Stimulated activated effector memory CD8-positive, alpha-beta T cell treated with anti-CD3 and anti-CD28 coated beads, Interleukin-12 subunit alpha, Interleukin-12 subunit beta, amount 100 ng/mL, for 72 hours (primary cell): ENCODE measurements at regions not wholly inside any gene's neighbourhood (a gene's known extent, or its start where the extent isn't known, plus 50 kb on each side); places are given as distances from the start of the nearest gene placed in this dataset.

Source experiments
- ATAC-seq: fragments of 150-1000 bp; cut with Tn5 transposase; 2 replicates; pipeline ENCODE4 v1.10.0; 2021
- DNase-seq, 2 donors: peaks; one replicate each; pipeline ENCODE4 v3.0.0; 2021 to 2022; ENCODE audit warnings: low spot score in 2 of 2
- H3K27ac Mint-ChIP-seq: one replicate; pipeline ENCODE4 v1.8.0; 2022; ENCODE audit warnings: mild to moderate bottlenecking, mixed read lengths
- H3K36me3 Mint-ChIP-seq: one replicate; pipeline ENCODE4 v1.8.0; 2022; ENCODE audit warnings: mild to moderate bottlenecking, mixed read lengths
- H3K4me1 Mint-ChIP-seq: one replicate; pipeline ENCODE4 v1.8.0; 2022; ENCODE audit warnings: mixed read lengths
- H3K4me3 Mint-ChIP-seq: one replicate; pipeline ENCODE4 v1.8.0; 2022; ENCODE audit warnings: mild to moderate bottlenecking, mixed read lengths
- H3K9me3 Mint-ChIP-seq: one replicate; pipeline ENCODE4 v1.8.0; 2022; ENCODE audit warnings: mixed read lengths

DNA sequence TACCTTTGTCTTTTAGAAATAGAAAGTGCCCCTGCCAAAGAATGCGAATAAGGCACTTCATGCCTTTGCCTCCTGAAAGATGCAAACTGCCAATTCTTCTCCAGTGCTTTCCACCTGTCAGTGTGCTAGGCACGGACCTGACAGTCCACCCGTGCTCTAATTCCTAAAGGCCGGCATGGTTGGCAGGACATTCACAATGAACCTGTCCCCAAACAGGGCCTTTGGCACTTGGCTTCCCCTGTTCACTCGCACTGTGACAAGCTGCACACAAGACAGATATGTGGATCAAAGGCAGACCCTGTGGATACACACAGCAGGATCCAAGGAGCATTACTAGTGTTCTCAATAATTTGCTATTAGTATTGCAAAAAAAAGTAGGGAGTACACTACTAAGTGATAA is 505.7 kb upstream of the AGTR1 start:
- Mint-ChIP-seq H3K36me3 (no peaks in the 10 kb centered on the region), H3K4me1 (no peaks in the 10 kb centered on the region), H3K9me3 (peaks cover 2% of the 10 kb centered on the region), H3K27ac (no peak overlapping the region), H3K4me3 (no peak overlapping the region)
- DNase-seq (no peak), ATAC-seq (no peak)

DNA sequence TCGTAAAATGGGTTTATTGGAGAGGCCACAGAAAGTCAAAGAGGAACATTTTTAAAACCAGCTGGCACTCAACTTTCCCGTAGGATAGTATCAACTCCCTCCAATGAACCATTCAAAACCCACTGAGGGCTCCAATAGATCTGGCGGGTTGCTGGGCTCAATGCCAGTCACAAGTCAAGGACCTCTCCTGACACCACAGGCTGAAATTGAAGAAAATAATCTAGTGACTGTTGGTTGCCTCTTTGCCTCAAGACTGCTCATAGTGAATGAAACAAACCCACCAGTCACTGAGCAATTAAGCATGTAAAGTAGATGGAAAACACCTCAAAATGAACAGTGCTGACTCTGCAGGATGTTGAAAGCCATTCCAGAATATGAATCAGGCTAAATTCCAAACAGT is 500.6 kb upstream of the AGTR1 start:
- no peak overlapping the region for H3K27ac Mint-ChIP-seq
- H3K4me1 Mint-ChIP-seq, result no peaks in the 10 kb centered on the region
- DNase-seq, result no peak
- no peaks in the 10 kb centered on the region for H3K36me3 Mint-ChIP-seq
- H3K4me3 Mint-ChIP-seq, result no peak overlapping the region
- peaks cover 19% of the 10 kb centered on the region for H3K9me3 Mint-ChIP-seq
- ATAC-seq, result no peak

DNA sequence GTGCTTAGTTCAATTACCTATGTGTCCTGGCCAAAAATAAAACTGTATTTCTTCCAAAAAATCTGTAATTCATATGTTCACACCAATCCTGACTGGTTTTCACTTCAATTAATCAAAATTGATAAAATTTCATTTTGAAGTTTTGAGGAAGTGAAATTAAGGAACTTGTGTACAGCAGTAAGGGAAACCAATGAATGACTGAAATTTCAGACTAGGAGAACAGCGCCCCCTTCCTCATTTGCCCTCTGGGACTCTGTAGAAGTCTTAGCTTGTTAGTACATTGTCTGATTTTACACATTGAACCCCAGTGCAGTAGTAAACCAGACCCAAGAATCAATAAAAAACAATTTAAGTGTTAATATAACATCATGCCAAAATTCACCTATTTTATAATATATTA is 495.3 kb upstream of the AGTR1 start:
- Mint-ChIP-seq H3K9me3 (peaks cover 18% of the 10 kb centered on the region), H3K27ac (no peak overlapping the region), H3K4me3 (no peak overlapping the region), H3K36me3 (no peaks in the 10 kb centered on the region), H3K4me1 (no peaks in the 10 kb centered on the region)
- DNase-seq, result no peak
- no peak for ATAC-seq

DNA sequence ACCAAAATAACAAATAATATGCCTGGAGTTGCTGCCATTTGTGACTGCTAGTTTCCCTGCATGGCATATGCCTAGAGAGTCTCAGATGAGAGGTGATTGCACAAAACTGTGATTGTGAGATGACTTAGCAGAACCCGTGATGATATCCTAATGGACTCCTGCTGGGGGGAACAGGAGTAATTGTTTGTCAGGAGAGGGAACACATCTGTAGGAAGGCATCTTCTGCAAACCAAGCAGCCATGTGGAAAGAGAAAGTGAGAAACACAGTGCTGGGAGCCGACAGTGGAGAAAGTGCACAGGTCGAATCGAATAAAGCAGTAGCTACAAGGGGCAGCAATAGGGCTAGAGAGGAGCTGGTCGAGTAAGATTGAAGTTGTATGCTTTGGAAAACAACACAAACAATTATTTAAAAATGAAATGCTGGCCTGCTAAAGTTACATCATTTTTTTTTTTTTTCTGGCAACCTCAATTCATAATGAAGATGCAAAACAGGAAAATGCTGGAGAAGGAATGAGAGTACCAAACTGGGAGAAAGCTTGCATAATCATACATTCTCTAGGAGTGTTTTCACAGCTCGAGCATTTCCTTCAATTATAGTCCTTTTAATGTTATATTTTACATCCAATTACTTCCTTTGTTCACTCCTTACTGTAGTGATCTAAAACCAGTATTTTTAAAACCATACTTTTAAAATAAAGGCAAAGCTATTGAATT is 494.2 kb upstream of the AGTR1 start:
- H3K4me3 Mint-ChIP-seq, result no peak overlapping the region
- ATAC-seq (no peak), DNase-seq (no peak)
- no peaks in the 10 kb centered on the region for H3K4me1 Mint-ChIP-seq
- H3K9me3 Mint-ChIP-seq, result peaks cover 14% of the 10 kb centered on the region
- H3K27ac Mint-ChIP-seq, result no peak overlapping the region
- no peaks in the 10 kb centered on the region for H3K36me3 Mint-ChIP-seq

DNA sequence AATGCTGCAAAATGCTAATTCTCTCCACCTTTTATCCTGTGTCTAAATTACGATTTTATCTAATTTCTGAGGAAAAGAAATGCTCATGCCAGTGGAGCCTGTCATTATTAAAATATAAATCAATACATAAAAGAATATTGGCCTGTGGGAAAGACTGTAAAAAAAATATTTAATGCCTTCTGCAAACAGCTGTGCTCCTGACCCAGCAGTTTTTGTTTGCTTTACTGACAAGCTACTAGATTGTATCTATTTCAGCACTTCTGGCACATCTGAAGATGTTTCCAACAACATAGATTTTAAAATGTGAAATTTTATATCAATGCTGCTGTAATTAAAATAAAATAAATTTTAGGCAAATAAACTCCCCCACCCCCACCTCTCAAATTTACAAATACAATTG is 493.6 kb upstream of the AGTR1 start:
- no peak for ATAC-seq
- Mint-ChIP-seq H3K9me3 (peaks cover 14% of the 10 kb centered on the region), H3K4me3 (no peak overlapping the region), H3K4me1 (no peaks in the 10 kb centered on the region), H3K36me3 (no peaks in the 10 kb centered on the region), H3K27ac (no peak overlapping the region)
- DNase-seq, result no peak

DNA sequence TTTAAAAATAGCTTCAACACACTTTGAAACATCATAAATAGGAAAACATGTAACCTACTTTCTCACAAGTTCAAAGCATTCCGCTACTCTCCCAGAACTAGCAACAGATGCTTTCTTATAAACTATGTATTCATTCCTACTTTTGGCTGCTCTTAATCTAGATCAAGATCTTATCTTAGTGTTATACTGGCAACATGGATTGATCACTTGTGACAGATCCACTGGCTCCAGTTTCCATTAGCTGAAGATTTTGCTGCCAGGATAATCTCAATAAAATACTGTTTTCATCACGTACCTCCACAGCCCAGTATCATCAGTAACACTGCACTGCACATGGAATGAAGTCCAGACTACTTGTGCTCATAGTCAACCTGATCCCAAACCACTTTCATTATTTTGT is 491.7 kb upstream of the AGTR1 start:
- ATAC-seq, result no peak
- Mint-ChIP-seq H3K36me3 (no peaks in the 10 kb centered on the region), H3K9me3 (peaks cover 6% of the 10 kb centered on the region), H3K4me3 (no peak overlapping the region), H3K4me1 (no peaks in the 10 kb centered on the region), H3K27ac (no peak overlapping the region)
- DNase-seq, result no peak

DNA sequence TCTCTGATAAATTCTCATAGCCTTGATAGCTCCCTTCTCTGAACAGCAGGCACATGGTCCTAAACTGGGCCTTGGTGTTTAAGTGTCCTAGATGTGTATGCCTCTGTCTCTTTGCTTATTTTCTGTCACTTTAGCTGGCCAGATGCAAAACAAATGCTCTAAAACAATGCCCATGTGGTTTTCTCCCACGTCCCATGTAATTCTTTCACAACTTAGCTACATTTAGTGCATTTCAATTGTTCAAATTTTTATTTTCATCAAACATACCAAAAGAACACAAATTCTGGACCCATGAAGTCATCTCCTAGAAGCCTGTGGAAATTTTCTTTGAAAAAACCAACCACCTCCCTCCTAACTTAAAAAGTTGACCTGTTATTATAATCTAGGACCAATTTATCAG is 491.3 kb upstream of the AGTR1 start:
- no peaks in the 10 kb centered on the region for H3K4me1 Mint-ChIP-seq
- no peak overlapping the region for H3K27ac Mint-ChIP-seq
- H3K4me3 Mint-ChIP-seq, result no peak overlapping the region
- no peaks in the 10 kb centered on the region for H3K36me3 Mint-ChIP-seq
- ATAC-seq, result no peak
- DNase-seq, result no peak
- H3K9me3 Mint-ChIP-seq, result peaks cover 5% of the 10 kb centered on the region

DNA sequence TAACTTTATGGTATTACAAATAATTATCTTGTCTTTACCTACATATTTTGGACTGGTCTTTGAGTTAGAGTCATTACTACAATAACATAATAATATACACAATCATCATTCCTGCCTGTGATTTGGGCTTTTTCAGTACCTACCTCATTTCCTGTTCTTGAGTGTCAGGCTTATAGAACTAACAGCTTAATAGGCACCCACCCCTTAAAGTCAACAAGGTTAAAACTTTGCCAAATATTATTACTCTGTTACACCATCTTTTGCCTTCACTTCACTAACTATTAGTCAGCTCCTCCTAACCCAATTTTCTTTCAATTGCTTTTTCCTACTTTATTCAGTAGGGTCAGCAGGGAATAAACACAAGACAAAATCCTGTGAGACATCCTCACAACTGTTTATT is 488.7 kb upstream of the AGTR1 start:
- DNase-seq, result no peak
- ATAC-seq, result no peak
- no peaks in the 10 kb centered on the region for H3K4me1 Mint-ChIP-seq

DNA sequence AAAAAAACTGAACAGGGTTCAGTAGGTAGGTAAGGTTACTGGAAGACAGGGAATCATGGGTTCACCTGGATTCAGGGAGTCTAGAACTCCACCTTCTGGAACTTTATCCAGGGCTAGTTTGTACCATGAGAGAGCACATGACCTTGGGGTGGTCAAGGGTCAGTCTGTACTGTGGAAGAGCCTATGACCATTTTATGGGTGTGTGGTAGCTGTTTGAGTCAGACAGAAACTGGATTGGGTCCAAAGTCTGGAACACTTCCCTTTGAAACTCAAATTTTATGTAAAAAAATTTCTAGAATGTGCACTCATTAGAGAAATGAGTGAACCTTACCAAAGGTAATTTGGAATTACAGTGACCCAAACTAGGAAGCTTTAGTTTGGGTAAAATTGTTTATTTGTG is 486.0 kb upstream of the AGTR1 start:
- Mint-ChIP-seq H3K36me3 (no peaks in the 10 kb centered on the region), H3K27ac (no peak overlapping the region), H3K4me3 (no peak overlapping the region), H3K4me1 (no peaks in the 10 kb centered on the region), H3K9me3 (peaks cover 7% of the 10 kb centered on the region)
- no peak for DNase-seq
- ATAC-seq, result no peak

More for the DNA sequence above, 488.7 kb upstream of the AGTR1 start:
- peaks cover 5% of the 10 kb centered on the region for H3K9me3 Mint-ChIP-seq
- H3K36me3 Mint-ChIP-seq, result no peaks in the 10 kb centered on the region
- H3K4me3 Mint-ChIP-seq, result no peak overlapping the region
- no peak overlapping the region for H3K27ac Mint-ChIP-seq

DNA sequence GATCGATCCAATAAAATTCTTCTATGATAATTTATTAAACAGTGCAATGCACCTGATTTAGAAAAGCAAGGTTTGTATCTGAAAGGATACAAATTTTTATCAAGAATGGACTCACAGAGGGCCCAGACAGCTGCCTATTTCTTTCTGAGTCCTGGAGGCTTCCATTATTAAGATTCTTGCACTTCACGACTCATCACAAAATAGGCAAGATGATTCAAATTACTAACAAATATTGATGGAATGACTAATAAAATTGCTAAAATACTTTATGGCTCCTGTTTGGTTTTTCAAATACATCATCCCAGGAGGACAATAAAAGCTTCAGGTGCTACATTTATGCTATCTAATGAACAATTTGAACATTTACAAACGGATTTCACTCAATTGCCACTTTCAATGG is 483.0 kb upstream of the AGTR1 start:
- DNase-seq (no peak), ATAC-seq (no peak)
- Mint-ChIP-seq H3K9me3 (peaks cover 7% of the 10 kb centered on the region), H3K4me3 (no peak overlapping the region), H3K36me3 (no peaks in the 10 kb centered on the region), H3K27ac (no peak overlapping the region), H3K4me1 (no peaks in the 10 kb centered on the region)

DNA sequence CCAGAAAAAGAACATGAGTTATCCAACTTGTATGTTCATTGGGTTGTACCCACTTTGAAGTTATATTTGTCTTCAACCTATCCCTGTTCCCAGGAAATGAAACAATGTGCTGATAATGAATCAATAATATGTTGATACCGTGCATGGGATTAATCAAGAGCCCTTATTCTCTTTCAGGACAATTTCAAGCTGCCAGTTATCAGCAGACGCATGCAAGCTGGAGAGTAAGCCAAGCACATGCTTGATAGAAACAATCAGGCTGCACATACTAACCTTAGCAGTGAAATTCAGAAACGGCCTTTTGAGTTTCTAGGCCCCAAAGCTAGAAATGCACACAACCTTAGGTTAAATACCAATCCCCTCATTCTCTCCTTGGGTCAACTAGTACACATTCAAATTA is 480.4 kb upstream of the AGTR1 start:
- ATAC-seq (no peak), DNase-seq (no peak)
- H3K4me1 Mint-ChIP-seq, result no peaks in the 10 kb centered on the region
- peaks cover 7% of the 10 kb centered on the region for H3K9me3 Mint-ChIP-seq
- no peaks in the 10 kb centered on the region for H3K36me3 Mint-ChIP-seq
- no peak overlapping the region for H3K27ac Mint-ChIP-seq
- no peak overlapping the region for H3K4me3 Mint-ChIP-seq

DNA sequence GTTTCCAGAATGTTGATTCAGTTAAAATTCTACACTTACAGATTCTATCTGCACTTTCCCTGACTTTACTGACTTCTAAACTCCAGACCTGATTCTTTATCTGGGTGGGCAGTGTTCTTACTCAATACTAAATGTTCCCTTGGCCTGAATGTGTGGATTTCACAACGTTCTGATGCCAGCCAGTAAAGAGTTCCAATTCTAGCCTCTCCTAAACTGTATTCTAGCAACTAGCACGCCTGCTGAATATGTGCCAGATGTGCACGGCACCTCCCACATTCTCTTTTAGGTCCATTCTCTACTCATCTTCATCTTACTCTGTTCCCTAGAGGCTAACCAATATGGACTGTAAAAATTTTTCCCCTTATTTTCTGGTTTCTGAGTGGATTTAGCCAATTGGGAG is 479.5 kb upstream of the AGTR1 start:
- no peaks in the 10 kb centered on the region for H3K4me1 Mint-ChIP-seq
- no peak for DNase-seq
- H3K36me3 Mint-ChIP-seq, result no peaks in the 10 kb centered on the region
- no peak for ATAC-seq
- peaks cover 7% of the 10 kb centered on the region for H3K9me3 Mint-ChIP-seq
- H3K27ac Mint-ChIP-seq, result no peak overlapping the region
- no peak overlapping the region for H3K4me3 Mint-ChIP-seq

DNA sequence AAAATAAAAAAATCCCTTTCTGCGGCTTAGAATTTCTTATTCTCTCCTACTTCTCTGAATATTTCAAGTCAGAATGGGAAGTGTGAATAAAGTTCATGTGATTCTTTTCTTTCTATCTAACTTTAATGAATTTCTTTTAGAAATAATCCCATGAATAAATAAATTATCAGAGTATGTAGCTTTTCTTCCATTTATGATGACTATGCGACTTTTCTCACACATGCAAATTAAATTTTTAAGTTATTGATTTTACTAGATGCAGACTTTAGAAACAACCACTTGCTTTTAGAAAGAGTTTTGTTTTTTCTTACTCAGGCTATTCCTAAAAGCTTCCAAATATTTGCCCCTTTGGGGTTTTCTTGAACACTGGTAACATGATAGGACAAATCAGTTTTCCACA is 477.7 kb upstream of the AGTR1 start:
- Mint-ChIP-seq H3K36me3 (no peaks in the 10 kb centered on the region), H3K4me1 (no peaks in the 10 kb centered on the region), H3K4me3 (no peak overlapping the region), H3K9me3 (peaks cover 7% of the 10 kb centered on the region), H3K27ac (no peak overlapping the region)
- DNase-seq, result no peak
- ATAC-seq, result no peak

DNA sequence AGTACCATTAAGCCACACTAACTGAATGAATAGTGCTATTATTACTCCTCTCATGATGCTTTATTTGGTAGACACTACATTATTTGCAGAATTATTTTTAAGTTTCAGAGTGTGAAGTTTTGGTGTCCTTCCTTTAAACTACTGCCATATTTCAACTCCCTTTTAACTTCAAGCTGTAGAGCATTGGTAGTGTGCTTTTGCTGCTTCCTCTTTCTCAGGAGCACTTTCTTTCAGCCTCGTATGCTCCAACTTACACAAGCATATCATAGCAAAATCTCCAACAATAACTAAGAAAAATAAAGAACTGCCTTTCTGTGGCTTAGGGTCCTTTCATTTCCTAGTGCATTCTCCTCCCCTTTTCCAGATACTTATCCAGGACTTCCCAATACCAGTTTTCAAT is 476.4 kb upstream of the AGTR1 start:
- ATAC-seq (no peak), DNase-seq (no peak)
- Mint-ChIP-seq H3K36me3 (no peaks in the 10 kb centered on the region), H3K4me3 (no peak overlapping the region), H3K9me3 (peaks cover 5% of the 10 kb centered on the region), H3K4me1 (no peaks in the 10 kb centered on the region), H3K27ac (no peak overlapping the region)

DNA sequence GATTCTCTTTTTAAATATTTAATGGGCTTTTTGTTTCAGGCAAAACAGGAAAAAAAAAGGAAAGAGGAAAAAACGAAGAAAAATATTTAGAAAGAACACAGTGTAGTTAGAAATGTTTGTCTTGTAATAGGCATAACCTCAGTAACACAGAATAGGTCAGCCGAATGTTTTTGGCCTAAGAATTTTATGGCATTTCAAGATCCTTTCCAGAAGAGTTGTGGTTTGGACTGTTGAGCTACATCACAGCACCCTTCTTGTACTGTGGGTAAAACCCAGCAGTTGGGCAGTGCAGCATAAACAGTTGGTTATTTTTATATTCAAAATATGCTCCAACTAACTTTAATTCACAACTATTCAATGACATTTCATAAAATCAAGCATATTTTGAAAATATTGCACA is 474.4 kb upstream of the AGTR1 start:
- no peak for ATAC-seq
- Mint-ChIP-seq H3K36me3 (no peaks in the 10 kb centered on the region), H3K9me3 (peaks cover 5% of the 10 kb centered on the region), H3K27ac (no peak overlapping the region), H3K4me1 (no peaks in the 10 kb centered on the region), H3K4me3 (no peak overlapping the region)
- no peak for DNase-seq

DNA sequence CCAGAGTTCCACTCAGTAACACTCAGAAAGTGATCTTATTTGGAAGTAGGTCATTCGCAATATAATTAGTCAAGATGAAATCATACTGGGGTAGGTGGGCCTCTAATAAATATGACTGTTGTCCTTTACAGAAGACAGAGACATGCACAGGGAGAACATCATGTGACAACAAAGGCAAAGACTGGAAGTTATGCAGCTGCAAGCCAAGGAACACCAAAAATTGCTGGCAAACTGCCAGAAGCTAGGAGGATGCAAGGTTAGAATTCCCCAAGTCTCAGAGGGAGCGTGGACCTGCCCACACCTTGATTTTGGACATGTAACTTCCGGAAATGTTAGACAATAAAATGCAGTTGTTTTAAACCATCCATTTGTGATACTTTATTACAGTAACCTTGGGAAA is 471.5 kb upstream of the AGTR1 start:
- DNase-seq (no peak), ATAC-seq (no peak)
- Mint-ChIP-seq H3K9me3 (peaks cover 2% of the 10 kb centered on the region), H3K4me3 (no peak overlapping the region), H3K4me1 (no peaks in the 10 kb centered on the region), H3K27ac (no peak overlapping the region), H3K36me3 (no peaks in the 10 kb centered on the region)

DNA sequence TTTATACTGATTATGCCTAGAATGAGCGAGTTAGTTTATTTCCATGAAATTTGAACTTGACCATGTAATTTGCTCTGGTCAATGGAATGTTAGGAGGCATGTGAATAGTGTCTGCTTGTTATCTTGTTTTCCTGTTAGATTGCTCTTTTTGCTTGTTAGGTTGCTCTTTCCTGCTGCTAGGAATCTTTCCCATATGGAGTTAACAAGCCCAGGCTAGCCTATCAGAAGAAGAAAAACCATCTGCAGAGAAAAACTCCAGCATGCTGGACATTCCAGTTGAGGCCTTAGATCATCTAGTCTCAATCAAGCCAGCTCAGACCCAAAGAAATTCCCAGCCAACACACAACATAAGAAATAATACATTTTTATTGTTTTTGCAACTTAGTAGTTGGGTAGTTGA is 470.2 kb upstream of the AGTR1 start:
- ATAC-seq, result no peak
- H3K36me3 Mint-ChIP-seq, result no peaks in the 10 kb centered on the region
- H3K9me3 Mint-ChIP-seq, result no peaks in the 10 kb centered on the region
- DNase-seq, result no peak
- no peak overlapping the region for H3K4me3 Mint-ChIP-seq
- no peak overlapping the region for H3K27ac Mint-ChIP-seq
- no peaks in the 10 kb centered on the region for H3K4me1 Mint-ChIP-seq
